Coronary artery (tissue), 2 donors: ENCODE measurements at regions not wholly inside any gene's neighbourhood (a gene's known extent, or its start where the extent isn't known, plus 50 kb on each side); places are given as distances from the start of the nearest gene placed in this dataset.
"Not testable (repeated sequence)": the region's sequence is repeated elsewhere in the genome, so short reads cannot be mapped to it uniquely, and the experiment has no call there.

ENCODE experiments used
- DNase-seq: peaks from one replicate; pipeline ENCODE4 v3.0.0-alpha.2; 2017; ENCODE audit warnings: low spot score
- H3K27ac ChIP-seq, 2 donors: fragments of 200-600 bp; sonication (generic); one replicate each; pipeline ENCODE4 v1.5.1; 2016 to 2019
- H3K4me3 ChIP-seq: fragments of 200-600 bp; sonication (generic); 2 replicates; pipeline ENCODE4 v1.5.1; 2016; ENCODE audit warnings: mild to moderate bottlenecking, moderate library complexity
- TF ChIP-seq, protein P1 (sequence below): fragments of 200-600 bp; sonication (generic); IDR thresholded peaks from one replicate; pipeline ENCODE4 v1.5.1; 2019; ENCODE audit warnings: antibody characterized with exemption

DNA sequence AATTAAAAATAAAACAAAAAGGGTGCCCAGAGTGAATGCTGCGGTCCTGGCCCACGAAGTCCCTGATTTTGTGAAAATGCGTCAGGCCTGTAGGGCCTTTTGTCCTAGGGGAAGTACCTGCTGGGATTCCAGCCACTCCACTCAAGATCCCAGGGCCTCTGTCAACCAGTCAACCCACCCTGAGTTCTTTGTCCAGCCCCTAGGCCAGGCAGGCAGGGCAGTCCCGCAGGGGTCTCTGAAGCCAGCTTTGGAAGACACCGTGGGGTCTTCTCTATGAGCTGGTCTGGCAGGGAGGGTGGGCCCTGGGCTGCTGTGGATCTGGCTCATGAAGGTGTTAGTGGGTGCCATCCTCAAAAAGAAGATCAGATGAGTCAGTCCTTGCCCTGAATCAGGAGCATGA is 452.5 kb upstream of the MKI67 start:
- H3K4me3 ChIP-seq = no peak overlapping the region

DNA sequence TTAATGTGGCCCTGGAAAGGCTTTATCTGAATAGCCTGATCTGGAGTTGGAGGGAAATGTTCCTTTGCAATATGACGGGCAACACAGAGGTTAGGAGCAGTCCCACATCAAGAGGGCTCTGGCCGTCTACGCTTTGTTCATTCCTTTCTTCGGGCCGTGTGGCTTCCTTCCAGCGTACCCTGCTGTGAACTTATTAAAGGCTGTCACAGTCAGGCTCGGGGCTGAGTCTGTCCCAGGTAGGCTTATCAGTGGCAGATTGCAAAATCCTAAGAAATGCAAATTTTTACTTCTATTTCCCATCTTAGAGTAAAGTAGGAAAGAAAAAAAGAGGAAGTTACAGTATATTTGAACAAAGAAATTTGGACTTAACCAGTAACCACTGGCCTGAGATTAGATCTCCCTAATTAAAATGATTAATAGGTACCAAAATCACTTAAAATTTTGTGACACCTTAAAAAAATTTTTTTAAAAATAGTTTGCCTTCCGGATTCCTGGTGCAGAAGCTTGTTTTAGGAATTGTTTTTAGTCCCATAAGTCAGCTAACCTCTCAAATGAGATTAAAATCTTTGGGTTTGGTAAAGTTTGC is 453.1 kb upstream of the MKI67 start:
- no peak for DNase-seq

More for the DNA sequence above, 452.5 kb upstream of the MKI67 start:
- no peak for DNase-seq
- TF ChIP-seq, protein P1, sequence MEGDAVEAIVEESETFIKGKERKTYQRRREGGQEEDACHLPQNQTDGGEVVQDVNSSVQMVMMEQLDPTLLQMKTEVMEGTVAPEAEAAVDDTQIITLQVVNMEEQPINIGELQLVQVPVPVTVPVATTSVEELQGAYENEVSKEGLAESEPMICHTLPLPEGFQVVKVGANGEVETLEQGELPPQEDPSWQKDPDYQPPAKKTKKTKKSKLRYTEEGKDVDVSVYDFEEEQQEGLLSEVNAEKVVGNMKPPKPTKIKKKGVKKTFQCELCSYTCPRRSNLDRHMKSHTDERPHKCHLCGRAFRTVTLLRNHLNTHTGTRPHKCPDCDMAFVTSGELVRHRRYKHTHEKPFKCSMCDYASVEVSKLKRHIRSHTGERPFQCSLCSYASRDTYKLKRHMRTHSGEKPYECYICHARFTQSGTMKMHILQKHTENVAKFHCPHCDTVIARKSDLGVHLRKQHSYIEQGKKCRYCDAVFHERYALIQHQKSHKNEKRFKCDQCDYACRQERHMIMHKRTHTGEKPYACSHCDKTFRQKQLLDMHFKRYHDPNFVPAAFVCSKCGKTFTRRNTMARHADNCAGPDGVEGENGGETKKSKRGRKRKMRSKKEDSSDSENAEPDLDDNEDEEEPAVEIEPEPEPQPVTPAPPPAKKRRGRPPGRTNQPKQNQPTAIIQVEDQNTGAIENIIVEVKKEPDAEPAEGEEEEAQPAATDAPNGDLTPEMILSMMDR = no peak
- H3K27ac ChIP-seq = no peak overlapping the region

DNA sequence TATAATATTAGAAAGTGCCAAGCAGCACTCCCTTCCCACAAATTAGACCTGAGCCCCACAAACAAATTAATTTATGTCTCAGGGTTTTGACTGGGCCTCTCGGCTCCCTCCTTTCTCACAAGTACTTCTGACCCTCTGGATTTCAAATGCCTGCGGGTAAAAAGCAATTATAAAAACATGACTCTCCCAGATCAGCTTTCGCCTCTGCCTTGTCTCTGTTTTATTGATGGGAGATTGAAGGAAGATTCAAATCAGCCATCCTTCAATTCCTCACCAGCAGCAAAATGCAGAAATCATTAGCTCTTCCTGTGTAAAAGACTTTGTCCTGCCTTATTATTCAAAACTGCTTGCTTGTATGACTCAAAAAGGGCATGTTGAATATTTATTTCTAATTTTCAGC is 453.7 kb upstream of the MKI67 start:
- no peak overlapping the region for H3K4me3 ChIP-seq
- H3K27ac ChIP-seq = no peak overlapping the region
- TF ChIP-seq, protein P1 = no peak
- no peak for DNase-seq

More for the DNA sequence above, 453.1 kb upstream of the MKI67 start:
- TF ChIP-seq, protein P1 = no peak
- no peak overlapping the region for H3K27ac ChIP-seq
- H3K4me3 ChIP-seq = no peak overlapping the region

DNA sequence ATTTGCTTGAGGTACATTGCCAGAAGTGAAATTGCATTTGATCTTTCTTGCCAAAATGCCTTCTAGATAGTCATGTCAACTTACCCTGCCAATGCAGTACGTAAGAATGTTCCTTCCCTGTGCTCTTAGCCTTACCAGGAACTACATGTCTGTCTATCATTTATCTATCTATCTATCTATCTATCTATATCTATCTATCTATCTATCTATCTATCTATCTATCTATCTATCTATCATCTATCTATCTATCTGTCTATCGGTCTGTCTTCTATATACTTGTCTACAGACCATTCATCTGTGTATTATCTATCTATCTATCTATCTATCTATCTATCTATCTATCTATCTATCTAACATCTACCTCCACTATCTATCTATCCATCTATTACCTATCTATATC is 456.9 kb upstream of the MKI67 start:
- H3K4me3 ChIP-seq, H3K27ac ChIP-seq, DNase-seq: not testable (repeated sequence)

DNA sequence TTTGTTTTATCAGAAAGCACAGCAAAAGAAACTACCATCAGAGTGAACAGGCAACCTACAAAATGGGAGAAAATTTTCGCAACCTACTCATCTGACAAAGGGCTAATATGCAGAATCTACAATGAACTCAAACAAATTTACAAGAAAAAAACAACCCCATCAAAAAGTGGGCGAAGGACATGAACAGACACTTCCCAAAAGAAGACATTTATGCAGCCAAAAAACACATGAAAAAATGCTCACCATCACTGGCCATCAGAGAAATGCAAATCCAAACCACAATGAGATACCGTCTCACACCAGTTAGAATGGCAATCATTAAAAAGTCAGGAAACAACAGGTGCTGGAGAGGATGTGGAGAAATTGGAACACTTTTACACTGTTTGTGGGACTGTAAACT is 460.4 kb upstream of the MKI67 start:
- not testable (repeated sequence) for H3K4me3 ChIP-seq, DNase-seq, H3K27ac ChIP-seq

DNA sequence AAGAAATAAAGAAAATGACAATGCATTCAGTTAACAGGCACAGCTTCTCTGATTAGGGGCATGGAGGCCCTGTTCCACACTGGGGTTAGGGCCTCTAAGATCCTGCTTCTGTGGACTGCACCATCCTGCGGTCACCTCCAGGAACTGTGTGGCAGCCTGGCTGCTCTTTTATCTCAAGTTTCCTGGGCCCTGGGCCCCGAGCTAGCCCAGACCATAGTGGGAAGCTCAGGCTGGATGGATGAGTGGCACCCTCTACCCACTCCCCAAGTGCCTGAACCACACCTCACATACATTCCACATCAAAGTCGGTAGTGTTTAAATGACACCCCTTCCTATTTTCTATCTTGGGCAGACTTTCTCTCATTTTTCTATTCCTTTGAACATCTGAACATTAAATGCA is 461.5 kb upstream of the MKI67 start:
- no peak for DNase-seq
- TF ChIP-seq, protein P1 = no peak
- Histone ChIP-seq H3K27ac (no peak overlapping the region), H3K4me3 (no peak overlapping the region)

DNA sequence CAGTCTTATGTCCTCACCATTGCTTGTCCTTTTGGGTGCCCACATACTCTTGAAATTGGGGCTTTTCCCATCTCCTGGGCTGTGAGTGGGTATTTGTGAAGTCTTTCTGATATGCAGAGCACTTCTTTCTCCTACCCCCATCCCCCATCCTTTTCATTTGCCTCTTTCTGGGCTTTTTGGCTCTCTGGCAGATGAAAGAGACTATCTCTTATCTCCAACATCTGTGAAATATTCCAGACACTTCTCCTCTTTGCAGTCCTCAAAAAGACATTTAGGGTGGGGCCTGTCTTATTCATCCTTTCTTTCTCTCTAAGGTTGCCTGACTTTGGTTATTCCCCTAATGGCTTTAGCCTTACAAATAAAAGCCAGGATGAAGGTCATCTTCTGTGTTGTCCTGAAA is 462.2 kb upstream of the MKI67 start:
- TF ChIP-seq, protein P1 = no peak
- Histone ChIP-seq H3K27ac (no peak overlapping the region), H3K4me3 (no peak overlapping the region)
- DNase-seq = no peak

DNA sequence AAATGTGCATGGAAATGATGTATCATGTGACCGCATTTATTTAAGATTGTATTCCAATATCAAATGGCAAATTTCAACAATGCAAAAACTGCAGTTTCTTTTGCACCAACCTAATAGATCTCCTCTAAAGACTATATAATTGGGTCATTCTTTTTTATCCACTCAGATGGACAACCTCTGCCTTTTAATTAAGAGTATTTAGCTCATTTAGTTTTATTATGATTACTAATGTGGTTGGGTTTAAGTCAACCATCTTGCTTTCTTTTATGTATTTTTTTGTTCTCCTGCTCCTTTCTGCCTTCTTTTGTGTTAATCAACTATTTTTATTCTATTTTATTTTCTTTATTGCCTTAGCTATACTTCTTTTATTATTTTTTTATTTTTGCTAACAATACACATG is 468.5 kb upstream of the MKI67 start:
- Histone ChIP-seq H3K4me3 (no peak overlapping the region), H3K27ac (no peak overlapping the region)
- no peak for DNase-seq
- TF ChIP-seq, protein P1 = no peak
